ENCODE measurements at regions not wholly inside any gene's neighbourhood (a gene's known extent, or its start where the extent isn't known, plus 50 kb on each side); places are given as distances from the start of the nearest gene placed in this dataset.

GRCh38 chr14:65250162-65250495, 147.8 kb upstream of the MAX start:
- DNase-seq (ENCODE audit: low read depth in 2 of 2) = no peak

GRCh38 chr14:65251213-65251612, 148.9 kb upstream of the MAX start:
- no peak for DNase-seq (ENCODE audit: low read depth in 2 of 2)

- DNase-seq (ENCODE audit: low read depth in 2 of 2) = no peak
These were observed 150.4 kb upstream of the MAX start for GRCh38 chr14:65252482-65253255.

GRCh38 chr14:65255029-65255545, 152.8 kb upstream of the MAX start:
- no peak for DNase-seq (ENCODE audit: low read depth in 2 of 2)

GRCh38 chr14:65255583-65256461, 153.5 kb upstream of the MAX start:
- no peak for DNase-seq (ENCODE audit: low read depth in 2 of 2)

- DNase-seq (ENCODE audit: low read depth in 2 of 2) = no peak
These were observed 154.4 kb upstream of the MAX start for GRCh38 chr14:65256714-65257113.

- DNase-seq (ENCODE audit: low read depth in 2 of 2) = no peak
These were observed 155.1 kb upstream of the FUT8 start for GRCh38 chr14:65257425-65257824.

GRCh38 chr14:65258391-65258790, 154.1 kb upstream of the FUT8 start:
- DNase-seq (ENCODE audit: low read depth in 2 of 2) = no peak

GRCh38 chr14:65259000-65259399, 153.5 kb upstream of the FUT8 start:
- DNase-seq (ENCODE audit: low read depth in 2 of 2) = no peak

GRCh38 chr14:65260786-65261185, 151.7 kb upstream of the FUT8 start:
- DNase-seq (ENCODE audit: low read depth in 2 of 2) = no peak

GRCh38 chr14:65261425-65261920, 151.1 kb upstream of the FUT8 start:
- DNase-seq (ENCODE audit: low read depth in 2 of 2) = no peak

GRCh38 chr14:65261946-65262345, 150.6 kb upstream of the FUT8 start:
- no peak for DNase-seq (ENCODE audit: low read depth in 2 of 2)

GRCh38 chr14:65263177-65263788, 149.2 kb upstream of the FUT8 start:
- no peak for DNase-seq (ENCODE audit: low read depth in 2 of 2)

GRCh38 chr14:65267856-65268255, 144.7 kb upstream of the FUT8 start:
- DNase-seq (ENCODE audit: low read depth in 2 of 2) = no peak

GRCh38 chr14:65268594-65268993, 143.9 kb upstream of the FUT8 start:
- DNase-seq (ENCODE audit: low read depth in 2 of 2) = no peak

- DNase-seq (ENCODE audit: low read depth in 2 of 2) = no peak
These were observed 142.8 kb upstream of the FUT8 start for GRCh38 chr14:65269732-65270131.

- no peak for DNase-seq (ENCODE audit: low read depth in 2 of 2)
These were observed 135.5 kb upstream of the FUT8 start for GRCh38 chr14:65277027-65277426.

- no peak for DNase-seq (ENCODE audit: low read depth in 2 of 2)
These were observed 134.8 kb upstream of the FUT8 start for GRCh38 chr14:65277580-65278270.

GRCh38 chr14:65278589-65278988, 133.9 kb upstream of the FUT8 start:
- DNase-seq (ENCODE audit: low read depth in 2 of 2) = no peak

- no peak for DNase-seq (ENCODE audit: low read depth in 2 of 2)
These were observed 133.0 kb upstream of the FUT8 start for GRCh38 chr14:65279510-65279909.

- DNase-seq (ENCODE audit: low read depth in 2 of 2) = no peak
These were observed 132.6 kb upstream of the FUT8 start for GRCh38 chr14:65279958-65280357.

- DNase-seq (ENCODE audit: low read depth in 2 of 2) = no peak
These were observed 131.9 kb upstream of the FUT8 start for GRCh38 chr14:65280653-65281052.
